Naive thymus-derived CD8-positive, alpha-beta T cell (primary cell): ENCODE measurements at regions not wholly inside any gene's neighbourhood (a gene's known extent, or its start where the extent isn't known, plus 50 kb on each side); places are given as distances from the start of the nearest gene placed in this dataset.

Experiments used
- ATAC-seq, 2 donors: fragments of 150-1000 bp; cut with Tn5 transposase in 1 of 2; sonication (Bioruptor Pico), chemical (Tn5 transposase) in 1 of 2; 1 replicate in 1 of 2; 2 replicates in 1 of 2; pipeline ENCODE4 v1.10.0; 2021; ENCODE audit warnings: mild to moderate bottlenecking in 2 of 2, moderate library complexity in 2 of 2
- POLR2A ChIA-PET: fragments of 350-600 bp; sonication (Branson Sonifier 250); formaldehyde crosslinking; loops from one replicate; lab custom pipeline; 2021; ENCODE audit warnings: antibody characterized with exemption; lab: Charles Lee
- DNase-seq, 10 donors: peaks; one replicate each; pipeline versions ENCODE4 v3.0.0 to v3.0.0-alpha.2; 2020 to 2022
- H3K27ac Mint-ChIP-seq, 10 donors: one replicate each; pipeline ENCODE4 v1.8.0; 2020 to 2022; ENCODE audit warnings: mild to moderate bottlenecking in 10 of 10, mixed read lengths in 10 of 10, moderate library complexity in 4 of 10, inconsistent platforms in 1 of 10
- H3K27me3 Mint-ChIP-seq, 5 donors: one replicate each; pipeline ENCODE4 v1.8.0; 2021 to 2022; ENCODE audit warnings: mixed read lengths in 5 of 5
- H3K36me3 Mint-ChIP-seq, 3 donors: one replicate each; pipeline ENCODE4 v1.8.0; 2020 to 2022; ENCODE audit warnings: mixed read lengths in 3 of 3, mild to moderate bottlenecking in 2 of 3, inconsistent platforms in 1 of 3
- H3K4me1 Mint-ChIP-seq, 4 donors: one replicate each; pipeline ENCODE4 v1.8.0; 2021 to 2022; ENCODE audit warnings: mixed read lengths in 4 of 4
- H3K4me3 Mint-ChIP-seq, 10 donors: one replicate each; pipeline ENCODE4 v1.8.0; 2020 to 2022; ENCODE audit warnings: mild to moderate bottlenecking in 10 of 10, mixed read lengths in 10 of 10, moderate library complexity in 6 of 10, inconsistent platforms in 1 of 10
- H3K9me3 Mint-ChIP-seq, 9 donors: one replicate each; pipeline ENCODE4 v1.8.0; 2020 to 2022; ENCODE audit warnings: mixed read lengths in 9 of 9, mild to moderate bottlenecking in 3 of 9, inconsistent platforms in 1 of 9, moderate library complexity in 1 of 9

DNA sequence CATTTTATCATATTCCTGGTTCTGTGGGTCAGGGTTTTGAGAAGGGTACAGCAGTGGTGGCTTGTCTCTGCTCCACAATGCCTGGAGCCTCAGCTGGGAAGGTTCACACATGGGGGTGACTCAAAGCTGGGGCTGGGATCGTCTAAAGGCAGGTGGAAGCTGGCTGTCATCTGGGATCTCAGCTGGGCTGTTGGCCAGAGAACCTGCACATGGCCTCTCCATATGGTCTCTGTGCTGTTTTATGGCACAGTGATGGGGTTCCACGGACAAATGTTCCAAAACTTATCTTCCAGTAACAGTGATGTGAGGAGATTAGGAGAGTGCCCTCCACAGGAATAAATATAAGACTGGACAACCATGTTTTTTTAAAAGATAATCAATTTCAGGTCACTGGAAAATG is 191.4 kb downstream of the SS18 start:
- no peak overlapping the region for H3K27ac Mint-ChIP-seq
- ATAC-seq, result no peak
- H3K4me1 Mint-ChIP-seq, result peaks cover 0 to 6% (median 2%) of the 10 kb centered on the region in 4 donors
- no peak overlapping the region for H3K4me3 Mint-ChIP-seq
- POLR2A ChIA-PET, result no interaction called here
- H3K27me3 Mint-ChIP-seq, result peaks cover 3 to 28% (median 11%) of the 10 kb centered on the region in 5 donors
- peaks cover 0 to 11% (median 0%) of the 10 kb centered on the region in 3 donors for H3K36me3 Mint-ChIP-seq
- H3K9me3 Mint-ChIP-seq, result peaks cover 0 to 17% (median 6%) of the 10 kb centered on the region in 9 donors
- DNase-seq, result no peak

DNA sequence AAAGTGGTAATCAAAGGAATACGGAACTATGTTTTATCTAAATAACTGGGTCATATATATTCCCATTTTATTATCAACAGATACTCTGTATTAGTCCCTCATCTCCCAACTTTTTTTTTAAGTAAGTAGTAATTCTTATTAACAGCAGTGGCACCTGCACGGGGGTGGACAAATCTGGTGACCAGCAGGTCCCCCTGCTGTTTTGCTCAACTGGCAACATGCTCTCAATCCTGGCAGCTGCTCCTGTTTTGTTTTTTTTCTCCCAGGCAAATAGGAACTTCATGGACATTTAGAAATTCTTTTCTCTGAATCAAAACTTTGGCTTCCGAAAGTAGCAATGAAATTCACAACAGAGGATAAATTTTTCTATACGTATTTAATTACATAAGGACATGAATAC is 193.5 kb downstream of the SS18 start:
- Mint-ChIP-seq H3K27me3 (peaks cover 3 to 23% (median 9%) of the 10 kb centered on the region in 5 donors), H3K27ac (no peak overlapping the region), H3K36me3 (peaks cover 0 to 8% (median 0%) of the 10 kb centered on the region in 3 donors), H3K4me1 (peaks cover 0 to 6% (median 2%) of the 10 kb centered on the region in 4 donors), H3K4me3 (no peak overlapping the region), H3K9me3 (peaks cover 0 to 14% (median 5%) of the 10 kb centered on the region in 9 donors)
- ATAC-seq, result no peak
- DNase-seq, result no peak
- POLR2A ChIA-PET, result no interaction called here

DNA sequence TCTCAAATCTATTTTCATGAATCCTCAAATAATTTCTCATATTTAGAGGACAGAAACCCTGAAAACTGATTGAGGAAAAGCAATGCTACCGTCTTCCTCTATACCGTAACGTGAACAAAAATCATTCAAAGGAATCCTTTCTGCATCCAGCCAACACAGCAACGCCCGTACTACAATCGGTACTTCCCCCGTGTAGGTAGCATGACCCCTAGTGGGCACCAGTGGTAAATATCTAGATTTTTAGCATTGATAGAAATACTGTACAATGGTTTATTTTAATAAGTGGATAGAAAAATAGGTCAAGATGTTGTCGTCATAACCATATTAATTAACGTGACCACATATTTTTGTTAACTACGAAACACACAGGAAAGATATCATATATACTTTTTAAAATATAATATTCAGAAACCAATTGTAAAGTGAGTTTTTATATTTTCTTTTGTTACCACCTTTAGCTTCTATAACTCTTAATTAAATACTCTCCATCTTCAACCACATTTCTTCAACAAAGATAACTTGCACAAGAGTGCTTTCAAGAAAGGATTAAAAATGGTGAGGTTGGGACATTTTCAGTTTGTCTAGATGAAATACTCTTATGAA is 194.1 kb downstream of the SS18 start:
- no peak overlapping the region for H3K4me3 Mint-ChIP-seq
- peaks cover 0 to 6% (median 2%) of the 10 kb centered on the region in 4 donors for H3K4me1 Mint-ChIP-seq
- H3K27ac Mint-ChIP-seq, result no peak overlapping the region
- POLR2A ChIA-PET, result no interaction called here
- H3K27me3 Mint-ChIP-seq, result peaks cover 3 to 19% (median 9%) of the 10 kb centered on the region in 5 donors
- peak in 2 of 10 donors; percentile 1 to 4 for DNase-seq
- ATAC-seq, result no peak
- H3K9me3 Mint-ChIP-seq, result peaks cover 0 to 12% (median 5%) of the 10 kb centered on the region in 9 donors
- peaks cover 0 to 7% (median 0%) of the 10 kb centered on the region in 3 donors for H3K36me3 Mint-ChIP-seq

- Mint-ChIP-seq H3K36me3 (peaks cover 0 to under 1% (median 0%) of the 10 kb centered on the region in 3 donors), H3K9me3 (peaks cover 0 to 7% (median under 1%) of the 10 kb centered on the region in 9 donors), H3K4me1 (peaks cover 0 to 6% (median 2%) of the 10 kb centered on the region in 4 donors), H3K27me3 (peaks cover 3 to 19% (median 6%) of the 10 kb centered on the region in 5 donors), H3K4me3 (no peak overlapping the region), H3K27ac (no peak overlapping the region)
- DNase-seq, result no peak
- ATAC-seq, result no peak
- POLR2A ChIA-PET, result no interaction called here
Measured at GRCh38 chr18:25895518-25895917, 194.9 kb downstream of the SS18 start.

- Mint-ChIP-seq H3K36me3 (peaks cover 0 to 16% (median 0%) of the 10 kb centered on the region in 3 donors), H3K27me3 (peaks cover 3 to 20% (median 12%) of the 10 kb centered on the region in 5 donors), H3K27ac (no peak overlapping the region), H3K4me3 (no peak overlapping the region), H3K4me1 (no peaks in the 10 kb centered on the region), H3K9me3 (peaks cover 0 to 40% (median 22%) of the 10 kb centered on the region in 9 donors)
- POLR2A ChIA-PET, result no interaction called here
- ATAC-seq (no peak), DNase-seq (no peak)
Measured at GRCh38 chr18:25886283-25886682, 204.1 kb downstream of the SS18 start.

DNA sequence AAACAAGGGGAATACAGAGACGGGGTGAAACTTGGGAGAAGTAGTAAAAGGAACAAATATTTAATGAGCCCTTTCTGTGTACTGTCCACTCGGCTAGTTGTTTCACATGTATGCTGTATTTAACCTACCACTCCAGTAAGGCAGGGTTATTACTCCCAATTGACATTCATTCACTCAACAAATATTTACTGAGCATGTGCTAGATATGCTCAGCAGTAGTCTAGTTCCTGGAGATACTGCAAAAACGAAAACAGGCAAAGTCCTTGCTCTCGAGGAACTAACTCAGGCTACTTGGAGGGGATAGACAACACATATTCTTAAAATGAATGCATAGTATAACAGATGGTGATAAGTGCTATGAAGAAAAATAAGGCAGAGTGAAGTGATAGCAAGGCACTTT is 207.3 kb downstream of the SS18 start:
- peaks cover 0 to 16% (median 0%) of the 10 kb centered on the region in 3 donors for H3K36me3 Mint-ChIP-seq
- ATAC-seq, result no peak
- H3K4me3 Mint-ChIP-seq, result no peak overlapping the region
- H3K4me1 Mint-ChIP-seq, result no peaks in the 10 kb centered on the region
- POLR2A ChIA-PET, result no interaction called here
- no peak for DNase-seq
- no peak overlapping the region for H3K27ac Mint-ChIP-seq
- peaks cover 4 to 44% (median 12%) of the 10 kb centered on the region in 5 donors for H3K27me3 Mint-ChIP-seq
- peaks cover 0 to 35% (median 18%) of the 10 kb centered on the region in 9 donors for H3K9me3 Mint-ChIP-seq

DNA sequence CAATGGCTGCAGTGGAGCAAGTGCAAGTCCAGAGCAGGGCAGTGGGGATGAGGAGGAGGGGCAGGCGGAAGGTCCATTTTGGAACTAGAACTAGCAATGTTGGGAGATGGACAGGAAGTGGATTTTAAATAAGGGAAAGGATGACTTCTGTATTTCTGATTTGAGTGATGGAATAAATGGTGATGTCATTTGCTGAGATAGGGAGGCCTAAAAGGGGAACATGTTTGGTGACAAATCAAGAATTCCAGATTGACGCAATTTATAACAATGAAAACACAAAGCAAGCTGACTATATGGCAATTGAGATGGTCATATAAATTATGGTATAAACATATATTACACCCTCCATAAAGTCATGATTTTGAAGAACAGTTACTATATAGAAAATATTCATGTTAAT is 209.3 kb downstream of the SS18 start:
- no peak overlapping the region for H3K4me3 Mint-ChIP-seq
- H3K9me3 Mint-ChIP-seq, result peaks cover 0 to 16% (median 4%) of the 10 kb centered on the region in 9 donors
- H3K36me3 Mint-ChIP-seq, result peaks cover 0 to 3% (median 0%) of the 10 kb centered on the region in 3 donors
- POLR2A ChIA-PET, result no interaction called here
- no peak for DNase-seq
- peaks cover 2 to 37% (median 13%) of the 10 kb centered on the region in 5 donors for H3K27me3 Mint-ChIP-seq
- no peak for ATAC-seq
- H3K27ac Mint-ChIP-seq, result peak overlapping the region in 1 of 10 donors; percentile 2
- no peaks in the 10 kb centered on the region for H3K4me1 Mint-ChIP-seq

DNA sequence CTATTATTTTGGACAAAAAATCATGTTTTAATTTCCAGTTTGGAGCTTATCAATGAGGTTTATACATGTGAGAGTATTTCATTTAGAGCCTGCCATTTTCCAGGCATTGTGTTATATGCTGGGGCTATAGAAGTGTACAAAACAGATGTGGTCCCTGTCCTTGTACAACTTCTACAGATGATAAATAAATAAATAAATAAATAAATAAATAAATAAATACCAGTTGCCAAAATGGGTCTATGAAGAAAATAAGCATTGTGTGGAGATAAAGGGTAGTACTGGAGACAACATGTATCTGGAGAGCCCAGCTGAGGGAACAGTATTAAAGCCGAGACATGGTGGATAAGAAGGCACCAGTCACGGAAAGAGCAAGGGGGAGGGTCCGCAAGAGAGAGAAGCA is 210.0 kb downstream of the SS18 start:
- H3K4me3 Mint-ChIP-seq, result no peak overlapping the region
- ATAC-seq (no peak), DNase-seq (no peak)
- H3K9me3 Mint-ChIP-seq, result peaks cover 0 to 10% (median 1%) of the 10 kb centered on the region in 9 donors
- H3K27ac Mint-ChIP-seq, result no peak overlapping the region
- no peaks in the 10 kb centered on the region for H3K36me3 Mint-ChIP-seq
- no peaks in the 10 kb centered on the region for H3K4me1 Mint-ChIP-seq
- POLR2A ChIA-PET, result no interaction called here
- H3K27me3 Mint-ChIP-seq, result peaks cover 2 to 37% (median 13%) of the 10 kb centered on the region in 5 donors

- ATAC-seq, result no peak
- POLR2A ChIA-PET, result no interaction called here
Measured at GRCh38 chr18:25876330-25876948, 214.0 kb downstream of the SS18 start.

DNA sequence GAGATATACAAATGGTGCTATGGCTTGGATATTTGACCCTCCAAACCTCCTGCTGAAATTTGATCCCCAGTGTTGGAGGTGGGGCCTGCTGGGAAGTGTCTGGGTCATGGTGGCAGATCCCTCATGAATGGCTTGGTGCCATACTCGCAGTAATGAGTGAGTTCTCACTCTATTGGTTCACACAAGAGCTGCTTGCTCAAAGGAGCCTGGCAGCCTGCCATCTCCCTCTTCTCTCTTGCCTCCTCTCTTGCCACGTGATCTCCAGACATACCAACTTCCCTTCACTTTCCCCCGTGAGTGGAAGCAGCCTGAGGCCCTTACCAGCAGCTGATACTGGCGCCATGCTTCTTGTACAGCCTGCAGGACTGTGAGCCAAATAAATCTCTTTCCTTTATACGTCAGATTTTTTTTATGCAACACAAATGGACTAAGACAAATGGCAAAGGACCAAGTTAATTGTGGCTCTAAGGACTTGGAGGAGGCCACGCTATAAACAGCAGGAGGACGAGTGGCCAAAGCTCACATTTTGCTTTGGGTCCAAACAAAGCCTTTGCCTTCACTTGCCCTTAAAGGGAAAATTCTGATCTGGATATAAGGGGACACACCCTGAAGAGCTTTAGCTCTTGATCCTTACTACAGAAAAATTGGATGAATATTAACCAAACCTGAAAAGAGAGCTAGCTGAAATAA is 214.7 kb downstream of the SS18 start:
- DNase-seq (no peak), ATAC-seq (no peak)
- POLR2A ChIA-PET, result no interaction called here
- Mint-ChIP-seq H3K4me3 (no peak overlapping the region), H3K27ac (no peak overlapping the region), H3K9me3 (peaks cover 0 to 8% (median 0%) of the 10 kb centered on the region in 9 donors), H3K4me1 (no peaks in the 10 kb centered on the region), H3K27me3 (peaks cover 5 to 50% (median 13%) of the 10 kb centered on the region in 5 donors), H3K36me3 (no peaks in the 10 kb centered on the region)

More at GRCh38 chr18:25876330-25876948, 214.0 kb downstream of the SS18 start:
- Mint-ChIP-seq H3K27ac (no peak overlapping the region), H3K36me3 (no peaks in the 10 kb centered on the region), H3K9me3 (peaks cover 0 to 8% (median 0%) of the 10 kb centered on the region in 9 donors), H3K4me3 (no peak overlapping the region), H3K27me3 (peaks cover 2 to 50% (median 13%) of the 10 kb centered on the region in 5 donors), H3K4me1 (no peaks in the 10 kb centered on the region)
- DNase-seq, result no peak

GRCh38 chr18:25873833-25874232 is 216.6 kb downstream of the SS18 start:
- DNase-seq (no peak), ATAC-seq (no peak)
- H3K4me1 Mint-ChIP-seq, result no peaks in the 10 kb centered on the region
- peaks cover 0 to 8% (median 0%) of the 10 kb centered on the region in 9 donors for H3K9me3 Mint-ChIP-seq
- POLR2A ChIA-PET, result no interaction called here
- no peaks in the 10 kb centered on the region for H3K36me3 Mint-ChIP-seq
- H3K4me3 Mint-ChIP-seq, result no peak overlapping the region
- peaks cover 10 to 48% (median 15%) of the 10 kb centered on the region in 5 donors for H3K27me3 Mint-ChIP-seq
- no peak overlapping the region for H3K27ac Mint-ChIP-seq

DNA sequence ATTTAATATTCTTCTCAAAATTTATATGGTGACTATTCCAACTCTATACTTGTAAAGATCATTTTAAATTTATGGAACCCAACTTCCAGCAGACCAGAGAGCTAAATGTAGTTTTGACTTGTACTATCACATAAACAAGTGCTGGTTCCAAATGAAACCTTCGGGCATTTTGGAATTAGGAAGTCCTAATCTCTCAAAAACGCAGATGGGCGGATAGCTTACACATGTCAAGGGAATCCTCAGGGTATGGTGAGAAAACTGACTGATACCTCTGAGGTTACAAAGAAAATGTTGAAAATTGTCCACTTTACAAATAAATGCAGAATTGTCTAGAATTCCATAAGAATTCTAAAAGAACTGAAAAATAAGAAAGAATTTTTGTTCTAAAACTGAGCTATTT is 224.1 kb downstream of the SS18 start:
- POLR2A ChIA-PET, result no interaction called here
- Mint-ChIP-seq H3K36me3 (no peaks in the 10 kb centered on the region), H3K4me3 (no peak overlapping the region), H3K27me3 (peaks cover 6 to 30% (median 17%) of the 10 kb centered on the region in 5 donors), H3K27ac (no peak overlapping the region), H3K9me3 (no peaks in the 10 kb centered on the region), H3K4me1 (no peaks in the 10 kb centered on the region)
- DNase-seq (no peak), ATAC-seq (no peak)
